ENCODE measurements at regions not wholly inside any gene's neighbourhood (a gene's known extent, or its start where the extent isn't known, plus 50 kb on each side); places are given as distances from the start of the nearest gene placed in this dataset.

- peak overlapping the region in 1 of 4 experiments; percentile 34; a peak in 1 of 7 replicates for H3K9ac ChIP-seq (replicated peaks in 1 of 4; ENCODE audit: extremely low read depth in 1 of 4, low read depth in 3 of 4, low read length in 3 of 4)
- H3K4me3 ChIP-seq (ENCODE audit: extremely low read depth in 1 of 4, insufficient read depth in 2 of 4, low read depth in 3 of 4, low read length in 4 of 4) = no peak overlapping the region
- no peak overlapping the region for H3K14ac ChIP-seq (ENCODE audit: insufficient read length)
- H2BK5ac ChIP-seq (ENCODE audit: low read depth, low read length) = no peak overlapping the region
- ChIA-PET POLR2A (ENCODE audit: partially characterized antibody) (no interaction called here), CTCF (ENCODE audit: partially characterized antibody) (interaction anchor here (0.8 to 1.2 kb wide), 2 partner anchors 52 to 102 kb away, joined by 3 read pairs; no protein-coding TSS in a partner anchor)
- H3K79me2 ChIP-seq (ENCODE audit: control insufficient read depth in 1 of 2, insufficient read depth in 2 of 2, low read length in 2 of 2) = no peaks in the 10 kb centered on the region
- H4K5ac ChIP-seq (ENCODE audit: insufficient read length, low read depth, low read length) = no peak overlapping the region
- H3K23ac ChIP-seq (ENCODE audit: insufficient read length) = no peak overlapping the region
- H3K4ac ChIP-seq (replicated peaks; ENCODE audit: insufficient read length, low read depth, low read length) = no peak overlapping the region
- no peak overlapping the region for H4K8ac ChIP-seq (ENCODE audit: extremely low read depth, insufficient read depth, low read length)
- no peaks in the 10 kb centered on the region for H3K79me1 ChIP-seq (ENCODE audit: low read depth, low read length)
- no peak overlapping the region for H4K91ac ChIP-seq (replicated peaks; ENCODE audit: insufficient read length, low read length)
- H3K9me3 ChIP-seq (ENCODE audit: insufficient read depth in 2 of 2, low read depth in 1 of 2, low read length in 1 of 2) = no peaks in the 10 kb centered on the region
- FAIRE-seq (no peak), DNase-seq (ENCODE audit: low read depth in 1 of 2, low spot score in 2 of 2) (no peak)
- no peaks in the 10 kb centered on the region for H4K20me1 ChIP-seq (replicated peaks in 1 of 2; ENCODE audit: control insufficient read depth in 1 of 2, insufficient read depth in 2 of 2, low read length in 2 of 2)
- no peak overlapping the region for H2BK20ac ChIP-seq (ENCODE audit: low read length)
- H3K4me1 ChIP-seq (replicated peaks in 1 of 4; ENCODE audit: control insufficient read depth in 3 of 4, insufficient read depth in 4 of 4, low read length in 3 of 4) = no peaks in the 10 kb centered on the region
- H3K23me2 ChIP-seq (ENCODE audit: low read depth, low read length) = no peaks in the 10 kb centered on the region
- no peak overlapping the region for H2AFZ ChIP-seq (ENCODE audit: low read length)
- no peaks in the 10 kb centered on the region for H3K27me3 ChIP-seq (replicated peaks in 1 of 4; ENCODE audit: control insufficient read depth in 3 of 4, extremely low read depth in 1 of 4, insufficient read depth in 3 of 4, low read length in 3 of 4)
- H2AK5ac ChIP-seq (ENCODE audit: low read depth, low read length) = no peak overlapping the region
- no peak overlapping the region for H2BK12ac ChIP-seq (ENCODE audit: low read depth, low read length)
- H2BK120ac ChIP-seq (replicated peaks; ENCODE audit: low read depth, low read length) = no peak overlapping the region
- no peak overlapping the region for H3K27ac ChIP-seq (ENCODE audit: low read depth, low read length)
- H3K36me3 ChIP-seq (ENCODE audit: control insufficient read depth in 2 of 4, insufficient read depth in 4 of 4, low read length in 3 of 4) = no peaks in the 10 kb centered on the region
- no peak for TF ChIP-seq CTBP2 (IDR thresholded peaks at IDR 0.05; ENCODE audit: borderline replicate concordance, insufficient read depth, insufficient read length, low read length)
- TF ChIP-seq ASH2L (IDR thresholded peaks at IDR 0.05; ENCODE audit: low read length) = no peak
- TF ChIP-seq YY1 (IDR thresholded peaks at IDR 0.05; ENCODE audit: low read depth, low read length) = no peak
- TF ChIP-seq KDM4A (IDR thresholded peaks at IDR 0.05; ENCODE audit: low read depth, low read length, severe bottlenecking) = no peak
- TF ChIP-seq RAD21 (IDR thresholded peaks at IDR 0.05 in 1 of 2, conservative IDR thresholded peaks at IDR 0.05 in 1 of 2; ENCODE audit: low read depth in 2 of 2, low read length in 2 of 2) = no peak
- TF ChIP-seq E2F6 (IDR thresholded peaks at IDR 0.05) = no peak
- TF ChIP-seq SAP30 (IDR thresholded peaks at IDR 0.05; ENCODE audit: insufficient read depth, insufficient replicate concordance, low read length) = no peak
- no peak for TF ChIP-seq ATF3 (IDR thresholded peaks at IDR 0.05; ENCODE audit: insufficient read depth, low read depth, low read length)
- TF ChIP-seq JUN (IDR thresholded peaks at IDR 0.05; ENCODE audit: low read depth, low read length) = no peak
- no peak overlapping the region for H3K18ac ChIP-seq (ENCODE audit: extremely low read depth, low read length)
- 88% methylated on average over 4 of the region's 4 CpGs; no CpG with 5 or more reads in 1 of the 2 experiments for WGBS, 2 experiments (ENCODE audit: extremely low coverage in 1 of 2, insufficient coverage in 1 of 2, insufficient read length in 1 of 2, insufficient replicate concordance in 2 of 2, low coverage in 1 of 2, low lambda C conversion rate in 2 of 2, missing lambda C conversion rate in 1 of 2)
- no peak overlapping the region for H3K4me2 ChIP-seq (ENCODE audit: insufficient read depth in 1 of 2, low read depth in 2 of 2, low read length in 2 of 2)
- no peak overlapping the region for H3K56ac ChIP-seq (replicated peaks; ENCODE audit: insufficient read length, low read depth, low read length)
- no peak overlapping the region for H2BK15ac ChIP-seq (ENCODE audit: low read length)
These were observed 132.4 kb upstream of the ADGRF1 start for GRCh38 chr6:47174502-47175023.
